ENCODE measurements at regions not wholly inside any gene's neighbourhood (a gene's known extent, or its start where the extent isn't known, plus 50 kb on each side); places are given as distances from the start of the nearest gene placed in this dataset.
A peak's percentile ranks its signal among the peaks of the same experiment; 100 is the strongest.

GRCh38 chr20:7608250-7608649 is 332.0 kb downstream of the HAO1 start (continued):
- TF ChIP-seq EHMT2 (IDR thresholded peaks at IDR 0.05; ENCODE audit: borderline replicate concordance, low read depth, low read length) (peak; percentile 43; the same call in 1 of the 2 replicates), MIER2 (CRISPR knock-in tag; IDR thresholded peaks at IDR 0.05) (peak; percentile 93), REST (IDR thresholded peaks at IDR 0.05; ENCODE audit: borderline replicate concordance in 1 of 2, low read depth in 1 of 2, low read length in 2 of 2) (peak; percentile 54 to 97), POLR2AphosphoS5 (IDR thresholded peaks at IDR 0.05; ENCODE audit: low read depth, low read length) (no peak), RFX5 (IDR thresholded peaks at IDR 0.05; ENCODE audit: low read depth, low read length) (no peak), FIP1L1 (IDR thresholded peaks at IDR 0.05; ENCODE audit: borderline replicate concordance, insufficient read depth, low read depth, low read length) (no peak), WIZ (CRISPR knock-in tag; IDR thresholded peaks at IDR 0.05) (peak; percentile 54; the same call in 1 of the 2 replicates), HNRNPLL (IDR thresholded peaks at IDR 0.05; ENCODE audit: low read depth, low read length, poor library complexity, severe bottlenecking) (no peak), AHDC1 (CRISPR knock-in tag; IDR thresholded peaks at IDR 0.05; ENCODE audit: borderline replicate concordance) (no peak), RARG (CRISPR knock-in tag; IDR thresholded peaks at IDR 0.05; ENCODE audit: low read depth) (no peak), GMEB2 (CRISPR knock-in tag; IDR thresholded peaks at IDR 0.05; ENCODE audit: low read depth) (no peak), ZBTB34 (CRISPR knock-in tag; IDR thresholded peaks at IDR 0.05) (no peak), KLF11 (CRISPR knock-in tag; IDR thresholded peaks at IDR 0.05) (no peak), ZNF816 (CRISPR knock-in tag; IDR thresholded peaks at IDR 0.05; ENCODE audit: borderline replicate concordance) (no peak), ZMYM3 (CRISPR knock-in tag; IDR thresholded peaks at IDR 0.05) (no peak), HOXA5 (CRISPR knock-in tag; IDR thresholded peaks at IDR 0.05) (no peak), ATF5 (CRISPR knock-in tag; IDR thresholded peaks at IDR 0.05; ENCODE audit: low read depth) (no peak), ZNF230 (CRISPR knock-in tag; IDR thresholded peaks at IDR 0.05) (no peak)
